Common myeloid progenitor, CD34-positive (primary cell): ENCODE measurements at regions not wholly inside any gene's neighbourhood (a gene's known extent, or its start where the extent isn't known, plus 50 kb on each side); places are given as distances from the start of the nearest gene placed in this dataset.
"Not testable (repeated sequence)": the region's sequence is repeated elsewhere in the genome, so short reads cannot be mapped to it uniquely, and the experiment has no call there.

Experiments used
- CTCF ChIA-PET: fragments of 350-600 bp; sonication (Branson Sonifier 250); formaldehyde crosslinking; loops from one replicate; lab custom pipeline; 2021; ENCODE audit warnings: antibody characterized with exemption; lab: Charles Lee
- POLR2A ChIA-PET: fragments of 350-600 bp; sonication (Branson Sonifier 250); formaldehyde crosslinking; loops from one replicate; lab custom pipeline; 2021; ENCODE audit warnings: antibody characterized with exemption; lab: Charles Lee
- DNase-seq, 3 donors: peaks; one replicate each; pipeline versions ENCODE4 v3.0.0 to v3.0.0-alpha.2; 2013
- H3K27ac ChIP-seq, 2 experiments: 1 replicate in 1 of 2; 2 replicates in 1 of 2; pipeline ENCODE4 v1.7.0; 2013; ENCODE audit warnings: inconsistent platforms in 2 of 2, low read length in 2 of 2, mild to moderate bottlenecking in 2 of 2, low read depth in 1 of 2, moderate library complexity in 1 of 2; ENCODE audit not compliant: severe bottlenecking in 2 of 2, insufficient read depth in 1 of 2, poor library complexity in 1 of 2
- H3K27me3 ChIP-seq, 5 experiments: replicated peaks in 2 of 5; 1 replicate in 3 of 5; 2 replicates in 2 of 5; pipeline versions ENCODE4 v1.6.1 to v1.7.0; 2013; ENCODE audit warnings: low read length in 4 of 5, mild to moderate bottlenecking in 2 of 5, moderate library complexity in 2 of 5, inconsistent platforms in 1 of 5; ENCODE audit not compliant: insufficient read depth in 5 of 5, control insufficient read depth in 4 of 5
- H3K36me3 ChIP-seq, 4 experiments: 1 replicate in 2 of 4; 2 replicates in 2 of 4; pipeline versions ENCODE4 v1.6.1 to v1.7.0; 2013; ENCODE audit warnings: low read length in 3 of 4, control low read depth in 1 of 4, mild to moderate bottlenecking in 1 of 4; ENCODE audit not compliant: control insufficient read depth in 4 of 4, insufficient read depth in 4 of 4
- H3K4me1 ChIP-seq, 4 experiments: 1 replicate in 3 of 4; 2 replicates in 1 of 4; pipeline versions ENCODE4 v1.6.1 to v1.7.1; 2013; ENCODE audit warnings: low read length in 3 of 4, mild to moderate bottlenecking in 3 of 4, control low read depth in 1 of 4, inconsistent platforms in 1 of 4, moderate library complexity in 1 of 4; ENCODE audit not compliant: control insufficient read depth in 4 of 4, insufficient read depth in 4 of 4; ENCODE audit errors: control extremely low read depth in 1 of 4
- H3K4me3 ChIP-seq, 7 experiments: 1 replicate in 4 of 7; 2 replicates in 3 of 7; pipeline versions ENCODE4 v1.5.1 to v1.7.0; 2013; ENCODE audit warnings: mild to moderate bottlenecking in 7 of 7, low read length in 6 of 7, moderate library complexity in 6 of 7, inconsistent platforms in 2 of 7, low read depth in 2 of 7, control low read depth in 1 of 7; ENCODE audit not compliant: insufficient read depth in 4 of 7, control insufficient read depth in 1 of 7; ENCODE audit errors: extremely low read depth in 1 of 7
- H3K9me3 ChIP-seq, 5 experiments: 1 replicate in 4 of 5; 2 replicates in 1 of 5; pipeline versions ENCODE4 v1.6.1 to v1.7.1; 2013; ENCODE audit warnings: low read length in 4 of 5, mild to moderate bottlenecking in 2 of 5, inconsistent platforms in 1 of 5, low read depth in 1 of 5, moderate library complexity in 1 of 5; ENCODE audit not compliant: control insufficient read depth in 4 of 5, insufficient read depth in 2 of 5; ENCODE audit errors: control extremely low read depth in 1 of 5
- WGBS: methylation state at CpG from one replicate; pipeline ENCODE4 v1.1.5; 2013; ENCODE audit not compliant: insufficient coverage; 5-methylcytosine and 5-hydroxymethylcytosine counted together

DNA sequence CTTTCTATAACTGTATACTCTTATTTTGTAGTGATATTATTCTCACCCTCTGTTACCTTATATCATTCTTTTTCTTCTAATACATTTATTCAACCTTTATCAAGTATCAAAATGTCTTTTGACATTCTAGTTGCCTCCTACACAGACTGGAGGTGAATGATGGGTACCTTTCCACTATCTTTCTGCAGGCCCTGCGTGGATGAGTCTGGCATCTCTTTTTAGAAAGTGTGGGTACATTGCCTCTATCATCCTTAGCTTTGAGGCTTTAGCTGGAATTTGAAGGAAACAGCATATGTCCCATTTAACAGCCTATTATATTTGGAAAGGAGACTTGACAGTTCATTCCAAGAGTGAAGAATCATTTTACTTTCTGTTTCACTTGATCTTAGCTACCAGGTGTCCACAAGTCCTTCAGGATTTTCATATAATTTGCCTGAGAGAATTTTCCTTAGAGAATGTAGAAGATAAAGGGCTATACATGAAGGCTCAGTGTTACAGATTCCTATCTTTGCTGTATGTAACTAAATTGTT lies 192.0 kb downstream of the CWF19L2 start:
- Histone ChIP-seq H3K4me3 (no peak overlapping the region), H3K27me3 (no peaks in the 10 kb centered on the region), H3K9me3 (no peaks in the 10 kb centered on the region), H3K4me1 (no peaks in the 10 kb centered on the region), H3K27ac (no peak overlapping the region), H3K36me3 (no peaks in the 10 kb centered on the region)
- POLR2A ChIA-PET = no interaction called here
- CTCF ChIA-PET = no interaction called here
- DNase-seq = no peak
- 100% methylated on average over 1 of the region's 1 CpG for WGBS

DNA sequence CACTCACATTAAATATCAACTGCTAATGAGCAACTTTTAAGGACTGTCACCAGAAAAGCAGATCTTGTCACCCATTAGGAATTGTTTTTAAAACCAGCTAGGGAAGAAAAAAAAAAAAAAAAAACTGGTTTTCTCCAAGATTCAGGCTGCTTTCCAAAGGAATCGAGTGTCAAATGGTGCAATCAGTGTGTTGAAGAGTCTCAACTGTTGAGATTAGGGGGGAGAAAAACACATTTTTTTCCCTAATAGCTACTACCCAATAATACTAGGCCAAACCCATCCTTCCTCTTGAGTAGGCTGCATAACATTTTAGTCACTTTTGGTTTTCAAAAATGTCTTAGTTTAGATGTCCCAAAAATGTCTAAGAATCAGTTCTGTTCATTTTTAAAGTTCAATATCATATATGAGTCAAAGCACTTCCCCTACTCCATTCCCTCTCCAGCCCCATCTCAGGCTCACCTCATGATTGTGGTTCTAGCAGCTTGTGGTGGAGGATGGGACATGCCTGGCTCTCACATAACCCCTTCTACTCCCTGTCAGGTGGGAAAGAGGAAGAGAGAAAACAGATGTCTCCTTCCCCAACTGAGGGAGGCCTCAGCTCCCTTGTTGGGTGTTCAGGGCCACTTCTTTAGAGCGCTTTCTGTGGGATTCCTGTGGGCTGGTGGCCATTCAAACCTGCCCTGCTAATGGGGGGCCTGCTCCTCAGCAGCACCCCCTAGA lies 193.6 kb downstream of the CWF19L2 start:
- CTCF ChIA-PET = no interaction called here
- H3K4me1 ChIP-seq = no peaks in the 10 kb centered on the region

DNA sequence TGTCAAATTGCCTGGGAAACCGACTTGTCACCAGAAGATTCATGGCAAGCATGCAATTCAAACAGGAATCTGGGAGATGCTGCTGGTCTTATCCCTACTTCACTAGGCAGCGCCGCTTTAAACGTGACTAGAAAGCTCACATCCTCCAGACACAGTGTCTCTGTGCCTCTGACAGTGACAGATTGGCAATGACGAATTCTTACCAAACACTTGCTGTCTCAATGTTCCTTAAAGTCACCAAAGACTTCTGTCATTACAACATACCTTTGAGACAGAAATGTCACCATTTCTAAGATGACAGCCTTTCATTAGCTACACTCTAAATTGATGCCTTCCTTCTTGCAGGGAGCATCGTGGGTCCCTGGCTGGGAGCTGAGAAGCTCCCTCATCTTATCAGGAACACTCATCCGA lies 197.8 kb downstream of the CWF19L2 start:
- POLR2A ChIA-PET = no interaction called here
- Histone ChIP-seq H3K36me3 (no peaks in the 10 kb centered on the region), H3K9me3 (peaks cover 0 to 2% (median 0%) of the 10 kb centered on the region in 5 experiments), H3K4me3 (no peak overlapping the region), H3K27ac (no peak overlapping the region), H3K4me1 (no peaks in the 10 kb centered on the region), H3K27me3 (no peaks in the 10 kb centered on the region)
- DNase-seq = no peak
- WGBS = 43% methylated on average over 6 of the region's 7 CpGs
- CTCF ChIA-PET = no interaction called here

More for the DNA sequence above, 193.6 kb downstream of the CWF19L2 start:
- no peak overlapping the region for H3K4me3 ChIP-seq
- no peaks in the 10 kb centered on the region for H3K9me3 ChIP-seq
- H3K27me3 ChIP-seq = no peaks in the 10 kb centered on the region
- 100% methylated on average over 1 of the region's 2 CpGs for WGBS
- no peaks in the 10 kb centered on the region for H3K36me3 ChIP-seq
- peak in 1 of 3 donors; percentile 5 for DNase-seq
- no peak overlapping the region for H3K27ac ChIP-seq
- POLR2A ChIA-PET = no interaction called here

GRCh38 chr11:107257710-107258109 lies 199.9 kb downstream of the CWF19L2 start:
- Histone ChIP-seq H3K4me3 (no peak overlapping the region), H3K9me3 (peaks cover 0 to 2% (median 0%) of the 10 kb centered on the region in 5 experiments), H3K36me3 (no peaks in the 10 kb centered on the region), H3K27me3 (no peaks in the 10 kb centered on the region), H3K4me1 (no peaks in the 10 kb centered on the region), H3K27ac (no peak overlapping the region)
- DNase-seq = no peak
- ChIA-PET POLR2A (no interaction called here), CTCF (interaction anchor here (1.5 kb wide), 1 partner anchor 9 kb away, joined by 3 read pairs; no protein-coding TSS in a partner anchor)
- WGBS = 100% methylated on average over 7 of the region's 7 CpGs

DNA sequence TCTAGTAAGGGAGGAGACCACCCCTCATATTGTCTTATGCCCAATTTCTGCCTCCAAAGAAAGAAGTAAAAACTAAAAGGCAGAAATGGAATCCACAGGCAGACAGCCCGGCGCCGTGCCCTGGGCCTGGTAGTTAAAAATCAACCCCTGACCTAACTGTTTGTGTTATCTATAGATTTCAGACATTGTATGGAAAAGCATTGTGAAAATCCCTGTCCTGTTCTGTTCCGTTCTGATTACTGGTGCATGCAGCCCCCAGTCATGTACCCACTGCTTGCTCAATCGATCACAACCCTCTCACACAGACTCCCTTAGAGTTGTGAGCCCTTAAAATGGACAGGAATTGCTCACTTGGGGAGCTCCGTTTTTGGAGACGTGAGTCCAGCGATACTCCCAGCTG lies 204.0 kb downstream of the CWF19L2 start:
- H3K4me3 ChIP-seq, H3K27me3 ChIP-seq, POLR2A ChIA-PET, H3K9me3 ChIP-seq, CTCF ChIA-PET, DNase-seq, H3K36me3 ChIP-seq, H3K27ac ChIP-seq, H3K4me1 ChIP-seq: not testable (repeated sequence)
- WGBS = 72% methylated on average over 4 of the region's 8 CpGs

DNA sequence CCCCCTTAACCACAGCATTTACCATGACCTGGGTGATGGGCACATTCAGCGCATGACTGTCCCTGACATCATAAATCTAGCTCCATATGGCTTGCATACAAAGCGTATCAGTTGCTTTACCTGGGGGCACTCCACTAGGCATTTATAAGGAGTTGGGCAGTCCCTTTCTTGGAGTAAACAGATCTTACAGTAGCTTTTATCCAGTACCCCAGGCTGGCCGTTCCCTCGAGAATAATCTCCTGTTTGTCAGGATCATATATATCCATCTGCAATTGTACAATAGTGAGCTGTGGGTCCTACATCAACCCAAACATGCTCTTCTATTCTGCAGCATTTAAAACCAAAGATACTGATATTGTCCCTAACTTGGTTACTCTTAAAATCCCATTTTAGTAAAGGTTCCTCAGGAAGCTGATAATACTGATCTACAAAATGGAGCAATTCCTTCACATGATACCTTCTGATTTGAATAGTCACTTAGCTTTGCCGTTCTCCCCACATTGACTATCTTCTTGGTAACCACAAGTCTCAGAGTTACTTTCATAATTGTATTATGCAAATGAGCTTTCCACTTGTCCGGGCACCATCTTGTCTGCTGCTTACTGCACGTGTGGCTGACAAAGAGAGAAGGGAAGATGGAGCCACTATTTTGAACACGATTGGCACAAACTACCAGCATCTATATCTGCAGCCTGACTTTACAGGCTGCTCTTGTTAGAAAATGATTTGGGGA lies 205.0 kb downstream of the CWF19L2 start:
- Histone ChIP-seq H3K4me3 (no peak overlapping the region), H3K36me3 (no peaks in the 10 kb centered on the region), H3K4me1 (no peaks in the 10 kb centered on the region), H3K27me3 (no peaks in the 10 kb centered on the region), H3K9me3 (peaks cover 0 to 2% (median 0%) of the 10 kb centered on the region in 5 experiments), H3K27ac (no peak overlapping the region)
- 76% methylated on average over 6 of the region's 8 CpGs for WGBS
- ChIA-PET POLR2A (no interaction called here), CTCF (no interaction called here)
- no peak for DNase-seq

GRCh38 chr11:107251298-107251697 lies 206.3 kb downstream of the CWF19L2 start:
- DNase-seq = no peak
- Histone ChIP-seq H3K27ac (no peak overlapping the region), H3K4me1 (no peaks in the 10 kb centered on the region), H3K36me3 (no peaks in the 10 kb centered on the region), H3K9me3 (no peaks in the 10 kb centered on the region), H3K4me3 (no peak overlapping the region), H3K27me3 (no peaks in the 10 kb centered on the region)
- CTCF ChIA-PET = no interaction called here
- WGBS = 89% methylated on average over 2 of the region's 4 CpGs
- POLR2A ChIA-PET = no interaction called here
